OCI-LY7 (cell line): ENCODE measurements at regions not wholly inside any gene's neighbourhood (a gene's known extent, or its start where the extent isn't known, plus 50 kb on each side); places are given as distances from the start of the nearest gene placed in this dataset.

Experiments used
- EZH2phosphoT487 ChIP-seq: fragments of 200-600 bp; sonication (generic); IDR thresholded peaks from 2 replicates; pipeline ENCODE4 v1.6.1; 2018; ENCODE audit warnings: low read depth, borderline replicate concordance, mild to moderate bottlenecking, mixed run types, antibody characterized with exemption, low read length, moderate library complexity, mixed read lengths
- TF ChIP-seq, protein P1 (sequence below): fragments of 200-600 bp; sonication (generic); conservative IDR thresholded peaks from 2 replicates; pipeline ENCODE4 v1.5.1; 2014; ENCODE audit warnings: mild to moderate bottlenecking, antibody characterized with exemption, low read length, moderate library complexity, mixed read lengths

DNA sequence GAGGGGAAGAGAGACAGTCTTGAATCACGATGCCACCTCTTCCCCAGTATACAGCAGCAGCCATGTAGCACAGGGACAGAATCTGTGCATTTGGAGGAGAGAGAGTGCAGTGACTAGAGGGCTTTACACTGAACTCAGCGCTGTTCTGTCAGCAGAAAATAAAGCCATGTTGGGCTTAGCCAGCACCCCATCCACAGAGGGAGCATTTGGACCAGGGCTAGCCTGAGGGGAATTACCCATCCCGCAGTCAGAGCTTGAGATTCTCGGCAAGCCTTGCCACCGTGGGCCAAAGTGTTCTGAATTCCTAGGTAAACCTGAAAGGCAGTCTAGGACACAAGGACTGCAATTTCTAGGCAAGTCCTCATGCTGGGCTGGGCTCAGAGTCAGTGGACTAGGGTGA is 120.4 kb upstream of the CNOT2 start:
- TF ChIP-seq, protein P1, sequence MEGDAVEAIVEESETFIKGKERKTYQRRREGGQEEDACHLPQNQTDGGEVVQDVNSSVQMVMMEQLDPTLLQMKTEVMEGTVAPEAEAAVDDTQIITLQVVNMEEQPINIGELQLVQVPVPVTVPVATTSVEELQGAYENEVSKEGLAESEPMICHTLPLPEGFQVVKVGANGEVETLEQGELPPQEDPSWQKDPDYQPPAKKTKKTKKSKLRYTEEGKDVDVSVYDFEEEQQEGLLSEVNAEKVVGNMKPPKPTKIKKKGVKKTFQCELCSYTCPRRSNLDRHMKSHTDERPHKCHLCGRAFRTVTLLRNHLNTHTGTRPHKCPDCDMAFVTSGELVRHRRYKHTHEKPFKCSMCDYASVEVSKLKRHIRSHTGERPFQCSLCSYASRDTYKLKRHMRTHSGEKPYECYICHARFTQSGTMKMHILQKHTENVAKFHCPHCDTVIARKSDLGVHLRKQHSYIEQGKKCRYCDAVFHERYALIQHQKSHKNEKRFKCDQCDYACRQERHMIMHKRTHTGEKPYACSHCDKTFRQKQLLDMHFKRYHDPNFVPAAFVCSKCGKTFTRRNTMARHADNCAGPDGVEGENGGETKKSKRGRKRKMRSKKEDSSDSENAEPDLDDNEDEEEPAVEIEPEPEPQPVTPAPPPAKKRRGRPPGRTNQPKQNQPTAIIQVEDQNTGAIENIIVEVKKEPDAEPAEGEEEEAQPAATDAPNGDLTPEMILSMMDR = no peak
- TF ChIP-seq EZH2phosphoT487 = no peak
